SK-N-SH (cell line): ENCODE measurements at regions not wholly inside any gene's neighbourhood (a gene's known extent, or its start where the extent isn't known, plus 50 kb on each side); places are given as distances from the start of the nearest gene placed in this dataset.

Experiments
- CTCF ChIA-PET: fragments of 300-600, 350-600 bp; formaldehyde crosslinking; extraction: SDS; loops from one replicate; lab custom pipeline; 2021; lab: Yijun Ruan, JAX
- POLR2A ChIA-PET: fragments of 350-600 bp; sonication (Branson Sonifier 250); formaldehyde crosslinking; extraction: SDS; loops from one replicate; lab custom pipeline; 2020; ENCODE audit warnings: antibody characterized with exemption, inconsistent platforms; lab: Yijun Ruan, JAX
- DNase-seq: peaks from one replicate; pipeline ENCODE4 v3.0.0; 2012
- H2AFZ ChIP-seq: fragments of 200-600 bp; sonication (generic); 2 replicates; pipeline ENCODE4 v1.8.1; 2016; ENCODE audit warnings: antibody characterized with exemption, mild to moderate bottlenecking, low read depth
- H3F3A ChIP-seq: fragments of 200-600 bp; sonication (generic); replicated peaks from 2 replicates; pipeline ENCODE3; 2016; ENCODE audit warnings: antibody characterized with exemption, mild to moderate bottlenecking; ENCODE audit not compliant: insufficient read depth
- H3K27ac ChIP-seq, 2 experiments: fragments of 200-500 bp in 1 of 2; fragments of 200-600 bp in 1 of 2; sonication (Bioruptor generic) in 1 of 2; sonication (generic), shearing (Covaris generic) in 1 of 2; 2 replicates each; pipeline versions ENCODE4 v1.5.1 to v1.6.1; 2014 to 2016; ENCODE audit warnings: low read depth in 2 of 2, inconsistent platforms in 1 of 2, low read length in 1 of 2, mild to moderate bottlenecking in 1 of 2, mixed read lengths in 1 of 2
- H3K27me3 ChIP-seq: fragments of 200-600 bp; sonication (generic), shearing (Covaris generic); 2 replicates; pipeline ENCODE4 v1.6.1; 2016; ENCODE audit warnings: mixed run types; ENCODE audit not compliant: insufficient read depth
- H3K36me3 ChIP-seq, 2 experiments: fragments of 200-500 bp in 1 of 2; fragments of 200-600 bp in 1 of 2; sonication (Bioruptor generic) in 1 of 2; sonication (generic) in 1 of 2; replicated peaks in 1 of 2; 2 replicates each; pipeline versions ENCODE3 to v1.5.1; 2014 to 2016; ENCODE audit warnings: low read length in 1 of 2, mild to moderate bottlenecking in 1 of 2; ENCODE audit not compliant: insufficient read depth in 2 of 2, control insufficient read depth in 1 of 2
- H3K4me1 ChIP-seq, 2 experiments: fragments of 200-500 bp in 1 of 2; fragments of 200-600 bp in 1 of 2; sonication (Bioruptor generic) in 1 of 2; sonication (generic), shearing (Covaris generic) in 1 of 2; 2 replicates each; pipeline versions ENCODE4 v1.5.1 to v1.6.1; 2014 to 2016; ENCODE audit warnings: low read depth in 1 of 2, low read length in 1 of 2, mixed run types in 1 of 2; ENCODE audit not compliant: insufficient read depth in 2 of 2, control insufficient read depth in 1 of 2
- H3K4me2 ChIP-seq: fragments of 200-600 bp; sonication (generic), shearing (Covaris generic); 2 replicates; pipeline ENCODE4 v1.6.1; 2017; ENCODE audit warnings: mixed run types
- H3K4me3 ChIP-seq, 2 experiments: fragments of 200-500 bp in 1 of 2; fragments of 200-600 bp in 1 of 2; sonication (Bioruptor generic) in 1 of 2; sonication (generic), shearing (Covaris generic) in 1 of 2; 2 replicates each; pipeline versions ENCODE4 v1.5.1 to v1.8.1; 2014 to 2016; ENCODE audit warnings: low read depth in 2 of 2, inconsistent platforms in 1 of 2, low read length in 1 of 2, mild to moderate bottlenecking in 1 of 2, mixed read lengths in 1 of 2, moderate library complexity in 1 of 2
- H3K79me2 ChIP-seq: fragments of 200-600 bp; sonication (generic); 2 replicates; pipeline ENCODE4 v1.8.1; 2017; ENCODE audit warnings: mild to moderate bottlenecking; ENCODE audit not compliant: insufficient read depth
- H3K9ac ChIP-seq: fragments of 200-600 bp; sonication (generic); 2 replicates; pipeline ENCODE4 v1.6.1; 2017; ENCODE audit warnings: mixed run types
- H3K9me2 ChIP-seq: fragments of 200-600 bp; sonication (generic); 2 replicates; pipeline ENCODE4 v1.6.1; 2017; ENCODE audit warnings: mixed run types
- H3K9me3 ChIP-seq: fragments of 200-600 bp; sonication (generic); 2 replicates; pipeline ENCODE4 v1.6.1; 2017; ENCODE audit warnings: mixed run types, mild to moderate bottlenecking, moderate library complexity
- H4K20me1 ChIP-seq: fragments of 200-600 bp; sonication (generic); 2 replicates; pipeline ENCODE4 v1.6.1; 2017; ENCODE audit warnings: mild to moderate bottlenecking, mixed run types; ENCODE audit not compliant: insufficient read depth
- ELF1 ChIP-seq: IDR thresholded peaks from 2 replicates; pipeline ENCODE4 v1.4.0; 2012
- EP300 ChIP-seq, 2 experiments: IDR thresholded peaks; 2 replicates each; pipeline versions ENCODE4 v1.4.0 to v1.6.1; 2012; ENCODE audit warnings: borderline replicate concordance in 1 of 2, low read depth in 1 of 2, low read length in 1 of 2
- GABPA ChIP-seq: IDR thresholded peaks from 2 replicates; pipeline ENCODE4 v1.4.0; 2012; ENCODE audit warnings: low read depth, mild to moderate bottlenecking
- JUND ChIP-seq: IDR thresholded peaks from 2 replicates; pipeline ENCODE4 v1.4.0; 2012
- MEF2A ChIP-seq: IDR thresholded peaks from 2 replicates; pipeline ENCODE4 v1.4.0; 2012; ENCODE audit warnings: low read depth, borderline replicate concordance
- MXI1 ChIP-seq: IDR thresholded peaks from 2 replicates; pipeline ENCODE4 v1.6.1; 2012; ENCODE audit warnings: mild to moderate bottlenecking, low read depth, low read length, improper control_type of control experiment
- PBX3 ChIP-seq: IDR thresholded peaks from 2 replicates; pipeline ENCODE4; 2012
- POLR2AphosphoS5 ChIP-seq: IDR thresholded peaks from 2 replicates; pipeline ENCODE4 v1.6.1; 2012; ENCODE audit warnings: low read depth, low read length
- RCOR1 ChIP-seq: fragments of 150-350 bp; IDR thresholded peaks from 2 replicates; pipeline ENCODE4 v1.6.1; 2017; ENCODE audit warnings: antibody characterized with exemption, low read length
- RFX5 ChIP-seq: IDR thresholded peaks from 2 replicates; pipeline ENCODE4 v1.6.1; 2012; ENCODE audit warnings: mild to moderate bottlenecking, improper control_type of control experiment, low read length
- RXRA ChIP-seq: IDR thresholded peaks from 2 replicates; pipeline ENCODE4 v1.4.0; 2012; ENCODE audit warnings: low read depth, mild to moderate bottlenecking, borderline replicate concordance
- SIN3A ChIP-seq: IDR thresholded peaks from 2 replicates; pipeline ENCODE4 v1.6.1; 2012; ENCODE audit warnings: low read depth, mild to moderate bottlenecking, low read length, moderate library complexity, borderline replicate concordance
- TAF1 ChIP-seq: IDR thresholded peaks from 2 replicates; pipeline ENCODE4 v1.6.1; 2012; ENCODE audit warnings: low read depth, mild to moderate bottlenecking, low read length, moderate library complexity, borderline replicate concordance
- TCF12 ChIP-seq: IDR thresholded peaks from 2 replicates; pipeline ENCODE4 v1.4.0; 2012
- TEAD4 ChIP-seq: IDR thresholded peaks from 2 replicates; pipeline ENCODE4 v1.4.0; 2012; ENCODE audit warnings: mild to moderate bottlenecking, borderline replicate concordance; ENCODE audit not compliant: insufficient read depth
- USF1 ChIP-seq: IDR thresholded peaks from 2 replicates; pipeline ENCODE4 v1.4.0; 2012; ENCODE audit warnings: low read depth, borderline replicate concordance
- USF2 ChIP-seq: fragments of 150-350 bp; IDR thresholded peaks from 2 replicates; pipeline ENCODE4 v1.6.1; 2017; ENCODE audit warnings: antibody characterized with exemption, low read length, low read depth, borderline replicate concordance
- YY1 ChIP-seq: IDR thresholded peaks from 2 replicates; pipeline ENCODE4 v1.4.0; 2012; ENCODE audit warnings: low read depth, mild to moderate bottlenecking
- WGBS: methylation state at CpG from one replicate; pipeline ENCODE4 v1.1.6; 2017; ENCODE audit warnings: low lambda C conversion rate; 5-methylcytosine and 5-hydroxymethylcytosine counted together

GRCh38 chr12:127459166-127459565 lies 807.8 kb upstream of the TMEM132C start:
- Histone ChIP-seq H3K9me3 (no peaks in the 10 kb centered on the region), H3K27me3 (no peaks in the 10 kb centered on the region), H3K4me1 (no peaks in the 10 kb centered on the region), H3K79me2 (no peaks in the 10 kb centered on the region), H4K20me1 (no peaks in the 10 kb centered on the region), H3K36me3 (no peaks in the 10 kb centered on the region), H3K9ac (no peak overlapping the region), H3K4me2 (no peak overlapping the region), H3F3A (no peaks in the 10 kb centered on the region), H3K9me2 (no peaks in the 10 kb centered on the region), H3K4me3 (no peak overlapping the region), H2AFZ (no peak overlapping the region), H3K27ac (no peak overlapping the region)
- WGBS, result 9% methylated on average over 2 of the region's 2 CpGs
- CTCF ChIA-PET, result interaction anchor here (1.4 kb wide), 1 partner anchor 78 kb away, joined by 4 read pairs; no protein-coding TSS in a partner anchor
- TF ChIP-seq EP300 (IDR thresholded peaks at IDR 0.05; ENCODE audit: borderline replicate concordance in 1 of 2, low read depth in 1 of 2, low read length in 1 of 2) (no peak), TEAD4 (no peak), RFX5 (no peak), MXI1 (no peak), USF2 (no peak), TCF12 (no peak), RCOR1 (no peak), MEF2A (no peak), USF1 (no peak), JUND (no peak), PBX3 (no peak)
- no peak for DNase-seq
- POLR2A ChIA-PET, result no interaction called here

- Histone ChIP-seq H3K27me3 (no peaks in the 10 kb centered on the region), H3K4me2 (no peak overlapping the region), H3K79me2 (no peaks in the 10 kb centered on the region), H3K36me3 (no peaks in the 10 kb centered on the region), H3K27ac (no peak overlapping the region), H4K20me1 (no peaks in the 10 kb centered on the region), H3K4me1 (no peaks in the 10 kb centered on the region), H3K4me3 (no peak overlapping the region), H3F3A (no peaks in the 10 kb centered on the region), H2AFZ (no peak overlapping the region), H3K9me3 (no peaks in the 10 kb centered on the region), H3K9me2 (no peaks in the 10 kb centered on the region), H3K9ac (no peak overlapping the region)
- WGBS, result 47% methylated on average over 6 of the region's 6 CpGs
- no peak for DNase-seq
- no peak for TF ChIP-seq GABPA
- no peak for TF ChIP-seq TEAD4
- no peak for TF ChIP-seq SIN3A
- TF ChIP-seq RCOR1, result no peak
- TF ChIP-seq PBX3, result no peak
- TF ChIP-seq TAF1, result no peak
- TF ChIP-seq EP300 (IDR thresholded peaks at IDR 0.05; ENCODE audit: borderline replicate concordance in 1 of 2, low read depth in 1 of 2, low read length in 1 of 2), result no peak
- TF ChIP-seq JUND, result no peak
- TF ChIP-seq RXRA, result no peak
- no peak for TF ChIP-seq POLR2AphosphoS5
- no peak for TF ChIP-seq MXI1
- no peak for TF ChIP-seq ELF1
- no peak for TF ChIP-seq YY1
- POLR2A ChIA-PET, result no interaction called here
- CTCF ChIA-PET, result no interaction called here
These were observed 807.3 kb upstream of the TMEM132C start for GRCh38 chr12:127459687-127460086.
